ENCODE measurements at regions not wholly inside any gene's neighbourhood (a gene's known extent, or its start where the extent isn't known, plus 50 kb on each side); places are given as distances from the start of the nearest gene placed in this dataset.
A peak's percentile ranks its signal among the peaks of the same experiment; 100 is the strongest.
"Not testable (repeated sequence)": the region's sequence is repeated elsewhere in the genome, so short reads cannot be mapped to it uniquely, and the experiment has no call there.

GRCh38 chrX:25156323-25156722, 140.6 kb upstream of the ARX start:
- intact Hi-C loops (cut with DNase I, micrococcal nuclease): no loop called here
- no peak for ATAC-seq
- DNase-seq: no peak

GRCh38 chrX:25154168-25154567, 138.4 kb upstream of the ARX start:
- ATAC-seq: no peak
- no peak for DNase-seq
- intact Hi-C loops (cut with DNase I, micrococcal nuclease): no loop called here

GRCh38 chrX:25151749-25152148, 136.0 kb upstream of the ARX start:
- intact Hi-C loops (cut with DNase I, micrococcal nuclease): no loop called here
- ATAC-seq: no peak

GRCh38 chrX:25144043-25144940, 128.5 kb upstream of the ARX start:
- peak; percentile 52 for ATAC-seq
- DNase-seq: peak; percentile 29 to 76
- intact Hi-C loops (cut with DNase I, micrococcal nuclease): loop anchor here in 1 of 2 donors (5.0 to 10.0 kb wide), 2 partner anchors 307 to 389 kb away; no protein-coding TSS in a partner anchor

More at GRCh38 chrX:25151749-25152148, 136.0 kb upstream of the ARX start:
- no peak for DNase-seq

- intact Hi-C loops (cut with DNase I, micrococcal nuclease): loop anchor here in 1 of 2 donors (5.0 to 10.0 kb wide), 2 partner anchors 306 to 389 kb away; no protein-coding TSS in a partner anchor
These were observed 127.8 kb upstream of the ARX start for GRCh38 chrX:25143596-25143995.

GRCh38 chrX:25141684-25142083, 125.9 kb upstream of the ARX start:
- no peak for ATAC-seq
- intact Hi-C loops (cut with DNase I, micrococcal nuclease): loop anchor here in 1 of 2 donors (5.0 to 10.0 kb wide), 2 partner anchors 304 to 387 kb away; no protein-coding TSS in a partner anchor
- DNase-seq: no peak

More at GRCh38 chrX:25143596-25143995, 127.8 kb upstream of the ARX start:
- ATAC-seq: no peak
- DNase-seq: no peak

- no peak for ATAC-seq
- DNase-seq: no peak
- intact Hi-C loops (cut with DNase I, micrococcal nuclease): no loop called here
These were observed 115.3 kb upstream of the ARX start for GRCh38 chrX:25131055-25131454.

GRCh38 chrX:25130619-25131018, 114.9 kb upstream of the ARX start:
- no peak for ATAC-seq
- intact Hi-C loops (cut with DNase I, micrococcal nuclease): no loop called here
- no peak for DNase-seq

GRCh38 chrX:25125483-25125882, 109.7 kb upstream of the ARX start:
- intact Hi-C loops (cut with DNase I, micrococcal nuclease): no loop called here
- ATAC-seq (no peak), DNase-seq (no peak)

GRCh38 chrX:25124391-25124790, 108.6 kb upstream of the ARX start:
- no peak for ATAC-seq
- DNase-seq: no peak
- intact Hi-C loops (cut with DNase I, micrococcal nuclease): no loop called here

GRCh38 chrX:25112156-25112555, 96.4 kb upstream of the ARX start:
- intact Hi-C loops (cut with DNase I, micrococcal nuclease): no loop called here
- no peak for ATAC-seq
- no peak for DNase-seq

- ATAC-seq (no peak), DNase-seq (no peak)
- intact Hi-C loops (cut with DNase I, micrococcal nuclease): no loop called here
These were observed 92.7 kb upstream of the ARX start for GRCh38 chrX:25108481-25108880.

GRCh38 chrX:25105221-25105620, 89.5 kb upstream of the ARX start:
- DNase-seq (no peak), ATAC-seq (no peak)
- intact Hi-C loops (cut with DNase I, micrococcal nuclease): no loop called here

GRCh38 chrX:25096522-25097045, 80.8 kb upstream of the ARX start:
- intact Hi-C loops (cut with DNase I, micrococcal nuclease): no loop called here
- no peak for ATAC-seq
- DNase-seq: no peak

- intact Hi-C loops (cut with DNase I, micrococcal nuclease); DNase-seq; ATAC-seq: not testable (repeated sequence)
These were observed 75.4 kb upstream of the ARX start for GRCh38 chrX:25091152-25091551.

- ATAC-seq: no peak
- DNase-seq: no peak
- intact Hi-C loops (cut with DNase I, micrococcal nuclease): no loop called here
These were observed 68.7 kb upstream of the ARX start for GRCh38 chrX:25084446-25084845.

GRCh38 chrX:25083661-25084060, 67.9 kb upstream of the ARX start:
- ATAC-seq: no peak
- no peak for DNase-seq
- intact Hi-C loops (cut with DNase I, micrococcal nuclease): no loop called here

GRCh38 chrX:25079020-25079419, 63.3 kb upstream of the ARX start:
- ATAC-seq: no peak
- intact Hi-C loops (cut with DNase I, micrococcal nuclease): no loop called here
- no peak for DNase-seq

- intact Hi-C loops (cut with DNase I, micrococcal nuclease): no loop called here
- DNase-seq (no peak), ATAC-seq (no peak)
These were observed 61.3 kb upstream of the ARX start for GRCh38 chrX:25076941-25077500.

- intact Hi-C loops (cut with DNase I, micrococcal nuclease): no loop called here
- no peak for DNase-seq
- ATAC-seq: no peak
These were observed 56.5 kb upstream of the ARX start for GRCh38 chrX:25072247-25072646.
